Panc1 (cell line): ENCODE measurements at regions not wholly inside any gene's neighbourhood (a gene's known extent, or its start where the extent isn't known, plus 50 kb on each side); places are given as distances from the start of the nearest gene placed in this dataset.

Experiments
- ATAC-seq: fragments of 200-7000 bp; cut with Tn5 transposase; 2 replicates; pipeline ENCODE4 v1.9.1; 2020; ENCODE audit warnings: mild to moderate bottlenecking, moderate library complexity
- BruUV-seq: library from RNA; stranded (reverse); fragments of 400-500 nt; replicated peaks from 2 replicates; lab custom pipeline; 2021; lab: Mats Ljungman, UMichigan
- CTCF ChIA-PET: fragments of 300-600 bp; sonication (Branson Sonifier 250); formaldehyde crosslinking; loops from one replicate; lab custom pipeline; 2022; ENCODE audit warnings: antibody characterized with exemption; lab: Charles Lee
- POLR2A ChIA-PET: fragments of 300-600 bp; sonication (Branson Sonifier 250); formaldehyde crosslinking; loops from one replicate; lab custom pipeline; 2022; ENCODE audit warnings: antibody characterized with exemption; lab: Charles Lee
- DNase-seq: peaks from one replicate; pipeline ENCODE4 v3.0.0-alpha.2; 2010; ENCODE audit warnings: low read depth, low spot score
- H3K27ac ChIP-seq: 2 replicates; pipeline ENCODE4 v1.5.1; 2011; ENCODE audit warnings: mild to moderate bottlenecking, low read length, inconsistent platforms
- H3K27me3 ChIP-seq: fragments of 200-500 bp; sonication (Bioruptor generic); 2 replicates; pipeline ENCODE4 v1.6.0; 2014; ENCODE audit warnings: low read length, inconsistent platforms; ENCODE audit not compliant: control insufficient read depth, insufficient read depth
- H3K36me3 ChIP-seq: fragments of 200-500 bp; sonication (Bioruptor generic); 2 replicates; pipeline ENCODE4 v1.5.1; 2014; ENCODE audit warnings: inconsistent platforms, mild to moderate bottlenecking, low read length, moderate library complexity; ENCODE audit not compliant: control insufficient read depth, insufficient read depth
- H3K4me1 ChIP-seq: 2 replicates; pipeline ENCODE4 v1.5.1; 2011; ENCODE audit warnings: inconsistent platforms, mild to moderate bottlenecking, low read length, moderate library complexity; ENCODE audit not compliant: control insufficient read depth, insufficient read depth
- H3K4me3 ChIP-seq, 2 experiments: 2 replicates each; pipeline ENCODE4 v1.5.1; 2011 to 2012; ENCODE audit warnings: low read depth in 2 of 2, low read length in 2 of 2, mild to moderate bottlenecking in 2 of 2, inconsistent platforms in 1 of 2, moderate library complexity in 1 of 2
- H3K9me3 ChIP-seq: fragments of 200-500 bp; sonication (Bioruptor generic); 2 replicates; pipeline ENCODE4 v1.5.1; 2014; ENCODE audit warnings: low read depth, mild to moderate bottlenecking, inconsistent platforms, low read length, moderate library complexity; ENCODE audit not compliant: control insufficient read depth, insufficient read depth
- CTCF ChIP-seq: fragments of 450-650 bp; IDR thresholded peaks from 2 replicates; pipeline ENCODE4 v1.5.1; 2017; ENCODE audit warnings: mild to moderate bottlenecking
- POLR2AphosphoS5 ChIP-seq: IDR thresholded peaks from 2 replicates; pipeline ENCODE4 v1.6.1; 2012; ENCODE audit warnings: mild to moderate bottlenecking, low read depth, low read length, moderate library complexity
- REST ChIP-seq, 2 experiments: IDR thresholded peaks; 2 replicates each; pipeline ENCODE4 v1.6.1; 2011 to 2012; ENCODE audit warnings: low read depth in 2 of 2, control low read depth in 1 of 2, low read length in 1 of 2, mild to moderate bottlenecking in 1 of 2, moderate library complexity in 1 of 2; ENCODE audit not compliant: insufficient read depth in 1 of 2
- SIN3A ChIP-seq: IDR thresholded peaks from 2 replicates; pipeline ENCODE4 v1.6.1; 2012; ENCODE audit warnings: low read depth, mild to moderate bottlenecking, low read length, moderate library complexity, borderline replicate concordance; ENCODE audit not compliant: insufficient read depth
- TCF7L2 ChIP-seq: IDR thresholded peaks from 2 replicates; pipeline ENCODE4 v1.6.1; 2011; ENCODE audit warnings: mild to moderate bottlenecking, low read depth, low read length, inconsistent platforms
- in situ Hi-C: cut with HindIII; loops from 2 replicates; pipeline ENCODE4 v1.10.0; 2016; ENCODE audit warnings: low sequenced_read_pairs, low pct_unique_long_range_greater_than_20kb
- intact Hi-C: fragments of 100-400 bp; cut with micrococcal nuclease; formaldehyde crosslinking; loops from one replicate; pipeline ENCODE4 v1.10.0; 2022; ENCODE audit not compliant: unreplicated experiment

GRCh38 chr6:56753811-56754210 lies 111.1 kb upstream of the DST start:
- Histone ChIP-seq H3K27ac (peak overlapping the region; percentile 58), H3K4me1 (peaks cover 88% of the 10 kb centered on the region), H3K36me3 (no peaks in the 10 kb centered on the region), H3K9me3 (no peaks in the 10 kb centered on the region), H3K27me3 (no peaks in the 10 kb centered on the region), H3K4me3 (no peak overlapping the region)
- CTCF ChIA-PET, result interaction anchor here (1.0 kb wide), 1 partner anchor 116 kb away, joined by 3 read pairs; no protein-coding TSS in a partner anchor
- ATAC-seq (no peak), DNase-seq (no peak)
- POLR2A ChIA-PET, result no interaction called here
- in situ Hi-C loops, result no loop called here
- intact Hi-C loops, result no loop called here
- BruUV-seq, result no TSS peak
- no peak for TF ChIP-seq TCF7L2
- TF ChIP-seq CTCF, result no peak
- no peak for TF ChIP-seq SIN3A
- no peak for TF ChIP-seq POLR2AphosphoS5
- no peak for TF ChIP-seq REST (IDR thresholded peaks at IDR 0.05; ENCODE audit: insufficient read depth in 1 of 2, low read depth in 2 of 2, low read length in 1 of 2)

GRCh38 chr6:56752534-56752933 lies 109.8 kb upstream of the DST start:
- in situ Hi-C loops (no loop called here), intact Hi-C loops (no loop called here)
- no peaks in the 10 kb centered on the region for H3K27me3 ChIP-seq
- no TSS peak for BruUV-seq
- H3K9me3 ChIP-seq, result no peaks in the 10 kb centered on the region
- no peaks in the 10 kb centered on the region for H3K36me3 ChIP-seq
- POLR2A ChIA-PET, result interaction anchor here (0.7 kb wide), 1 partner anchor 38 kb away, joined by 3 read pairs; no protein-coding TSS in a partner anchor
- 0 out of 2 replicates have a peak overlapping the region, but pooled peaks have one; percentile 32 for H3K27ac ChIP-seq
- H3K4me1 ChIP-seq, result peaks cover 80% of the 10 kb centered on the region
- ATAC-seq, result no peak
- TF ChIP-seq TCF7L2 (no peak), SIN3A (no peak), CTCF (no peak)
- CTCF ChIA-PET, result no interaction called here
- no peak overlapping the region for H3K4me3 ChIP-seq
- DNase-seq, result no peak
